HL-60 (cell line): ENCODE measurements at regions not wholly inside any gene's neighbourhood (a gene's known extent, or its start where the extent isn't known, plus 50 kb on each side); places are given as distances from the start of the nearest gene placed in this dataset.

Source experiments
- CTCF ChIP-seq: IDR thresholded peaks from one replicate; pipeline ENCODE4 v1.5.1; 2011; ENCODE audit warnings: low read length, control low read depth, inconsistent platforms; ENCODE audit not compliant: insufficient read depth
- GABPA ChIP-seq: IDR thresholded peaks from 2 replicates; pipeline ENCODE4 v1.6.1; 2012; ENCODE audit warnings: low read depth
- POLR2AphosphoS5 ChIP-seq: IDR thresholded peaks from 2 replicates; pipeline ENCODE4 v1.6.1; 2012; ENCODE audit warnings: low read depth
- TF ChIP-seq, protein P1 (sequence below): IDR thresholded peaks from 2 replicates; pipeline ENCODE4 v1.6.1; 2012; ENCODE audit warnings: low read depth; ENCODE audit not compliant: insufficient replicate concordance

DNA sequence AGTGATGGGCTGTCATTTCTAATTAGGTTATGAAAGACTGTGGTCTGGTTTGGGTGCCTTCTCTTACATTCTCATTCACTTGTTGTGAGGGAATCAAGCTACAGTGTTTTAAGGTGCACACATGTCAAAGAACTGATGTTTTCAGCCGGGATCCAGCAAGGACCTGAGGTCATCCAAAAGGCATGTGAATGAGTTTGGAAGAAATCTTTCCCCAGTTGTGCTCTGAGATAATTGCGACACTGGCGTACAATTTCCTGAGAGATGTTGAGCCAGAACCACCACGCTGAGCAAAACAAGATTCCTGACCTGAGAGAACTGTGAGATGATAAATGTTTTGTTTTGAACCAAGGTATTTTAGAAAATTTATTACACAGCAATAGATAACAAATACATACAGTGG is 295.3 kb upstream of the SLITRK3 start:
- TF ChIP-seq CTCF = no peak
- TF ChIP-seq POLR2AphosphoS5 = no peak
- TF ChIP-seq GABPA = no peak
- TF ChIP-seq, protein P1, sequence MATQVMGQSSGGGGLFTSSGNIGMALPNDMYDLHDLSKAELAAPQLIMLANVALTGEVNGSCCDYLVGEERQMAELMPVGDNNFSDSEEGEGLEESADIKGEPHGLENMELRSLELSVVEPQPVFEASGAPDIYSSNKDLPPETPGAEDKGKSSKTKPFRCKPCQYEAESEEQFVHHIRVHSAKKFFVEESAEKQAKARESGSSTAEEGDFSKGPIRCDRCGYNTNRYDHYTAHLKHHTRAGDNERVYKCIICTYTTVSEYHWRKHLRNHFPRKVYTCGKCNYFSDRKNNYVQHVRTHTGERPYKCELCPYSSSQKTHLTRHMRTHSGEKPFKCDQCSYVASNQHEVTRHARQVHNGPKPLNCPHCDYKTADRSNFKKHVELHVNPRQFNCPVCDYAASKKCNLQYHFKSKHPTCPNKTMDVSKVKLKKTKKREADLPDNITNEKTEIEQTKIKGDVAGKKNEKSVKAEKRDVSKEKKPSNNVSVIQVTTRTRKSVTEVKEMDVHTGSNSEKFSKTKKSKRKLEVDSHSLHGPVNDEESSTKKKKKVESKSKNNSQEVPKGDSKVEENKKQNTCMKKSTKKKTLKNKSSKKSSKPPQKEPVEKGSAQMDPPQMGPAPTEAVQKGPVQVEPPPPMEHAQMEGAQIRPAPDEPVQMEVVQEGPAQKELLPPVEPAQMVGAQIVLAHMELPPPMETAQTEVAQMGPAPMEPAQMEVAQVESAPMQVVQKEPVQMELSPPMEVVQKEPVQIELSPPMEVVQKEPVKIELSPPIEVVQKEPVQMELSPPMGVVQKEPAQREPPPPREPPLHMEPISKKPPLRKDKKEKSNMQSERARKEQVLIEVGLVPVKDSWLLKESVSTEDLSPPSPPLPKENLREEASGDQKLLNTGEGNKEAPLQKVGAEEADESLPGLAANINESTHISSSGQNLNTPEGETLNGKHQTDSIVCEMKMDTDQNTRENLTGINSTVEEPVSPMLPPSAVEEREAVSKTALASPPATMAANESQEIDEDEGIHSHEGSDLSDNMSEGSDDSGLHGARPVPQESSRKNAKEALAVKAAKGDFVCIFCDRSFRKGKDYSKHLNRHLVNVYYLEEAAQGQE = no peak
